Upper lobe of right lung (tissue), 1 donor: ENCODE measurements at regions not wholly inside any gene's neighbourhood (a gene's known extent, or its start where the extent isn't known, plus 50 kb on each side); places are given as distances from the start of the nearest gene placed in this dataset.

Experiments
- ATAC-seq: fragments of 200-7000 bp; cut with Tn5 transposase; one replicate; pipeline ENCODE4 v1.9.1; 2020; ENCODE audit warnings: mild to moderate bottlenecking, moderate library complexity
- DNase-seq: peaks from one replicate; pipeline ENCODE4 v3.0.0-alpha.2; 2020
- H3K27ac ChIP-seq: fragments of 200-600 bp; one replicate; pipeline ENCODE4 v1.8.0; 2022
- H3K27me3 ChIP-seq: fragments of 200-600 bp; one replicate; pipeline ENCODE4 v1.8.0; 2022; ENCODE audit warnings: mild to moderate bottlenecking
- H3K36me3 ChIP-seq: fragments of 200-600 bp; one replicate; pipeline ENCODE4 v1.8.0; 2022
- H3K4me1 ChIP-seq: fragments of 200-600 bp; one replicate; pipeline ENCODE4 v1.8.0; 2022
- H3K4me3 ChIP-seq: fragments of 200-600 bp; one replicate; pipeline ENCODE4 v1.8.0; 2022; ENCODE audit warnings: mild to moderate bottlenecking
- H3K9me3 ChIP-seq: fragments of 200-600 bp; one replicate; pipeline ENCODE4 v1.8.0; 2022
- CTCF ChIP-seq: fragments of 200-600 bp; IDR thresholded peaks from one replicate; pipeline ENCODE4 v1.8.0; 2022; ENCODE audit warnings: antibody characterized with exemption
- intact Hi-C: fragments of 100-400 bp; cut with DNase I; formaldehyde crosslinking; loops from one replicate; pipeline ENCODE4 v1.11.0; 2022
- donor health status: DM: no; HTN: yes; CAD: no; lungs with severe emphysema.

- intact Hi-C loops = no loop called here
- no peaks in the 10 kb centered on the region for H3K9me3 ChIP-seq
- H3K27ac ChIP-seq = no peak overlapping the region
- no peak overlapping the region for H3K4me3 ChIP-seq
- no peaks in the 10 kb centered on the region for H3K4me1 ChIP-seq
- no peaks in the 10 kb centered on the region for H3K27me3 ChIP-seq
- no peaks in the 10 kb centered on the region for H3K36me3 ChIP-seq
- no peak for TF ChIP-seq CTCF
- ATAC-seq (no peak), DNase-seq (no peak)
Observed at GRCh38 chrX:67100031-67100884, 443.6 kb upstream of the AR start.

GRCh38 chrX:67094061-67094460 lies 449.8 kb upstream of the AR start:
- no peaks in the 10 kb centered on the region for H3K36me3 ChIP-seq
- no peaks in the 10 kb centered on the region for H3K27me3 ChIP-seq
- no peaks in the 10 kb centered on the region for H3K4me1 ChIP-seq
- no peaks in the 10 kb centered on the region for H3K9me3 ChIP-seq
- TF ChIP-seq CTCF = no peak
- DNase-seq (no peak), ATAC-seq (no peak)
- intact Hi-C loops = no loop called here
- no peak overlapping the region for H3K27ac ChIP-seq
- no peak overlapping the region for H3K4me3 ChIP-seq

- TF ChIP-seq CTCF = no peak
- intact Hi-C loops = no loop called here
- ATAC-seq (no peak), DNase-seq (no peak)
- no peaks in the 10 kb centered on the region for H3K9me3 ChIP-seq
- H3K4me1 ChIP-seq = no peaks in the 10 kb centered on the region
- H3K27me3 ChIP-seq = no peaks in the 10 kb centered on the region
- no peak overlapping the region for H3K4me3 ChIP-seq
- H3K36me3 ChIP-seq = no peaks in the 10 kb centered on the region
- no peak overlapping the region for H3K27ac ChIP-seq
Observed at GRCh38 chrX:67050760-67051159, 411.9 kb upstream of the EDA2R start.

- TF ChIP-seq CTCF = no peak
- no peaks in the 10 kb centered on the region for H3K36me3 ChIP-seq
- no peak for DNase-seq
- intact Hi-C loops = no loop called here
- no peak overlapping the region for H3K27ac ChIP-seq
- no peaks in the 10 kb centered on the region for H3K9me3 ChIP-seq
- H3K4me1 ChIP-seq = no peaks in the 10 kb centered on the region
- no peak for ATAC-seq
- no peaks in the 10 kb centered on the region for H3K27me3 ChIP-seq
- H3K4me3 ChIP-seq = no peak overlapping the region
Observed at GRCh38 chrX:67044866-67045265, 406.0 kb upstream of the EDA2R start.

GRCh38 chrX:67044029-67044653 lies 405.3 kb upstream of the EDA2R start:
- no peak overlapping the region for H3K4me3 ChIP-seq
- no peak overlapping the region for H3K27ac ChIP-seq
- no peak for TF ChIP-seq CTCF
- intact Hi-C loops = no loop called here
- no peaks in the 10 kb centered on the region for H3K27me3 ChIP-seq
- no peaks in the 10 kb centered on the region for H3K4me1 ChIP-seq
- no peak for DNase-seq
- ATAC-seq = peak; percentile 59
- no peaks in the 10 kb centered on the region for H3K36me3 ChIP-seq
- H3K9me3 ChIP-seq = no peaks in the 10 kb centered on the region
